Body of pancreas (tissue), 4 donors: ENCODE measurements at regions not wholly inside any gene's neighbourhood (a gene's known extent, or its start where the extent isn't known, plus 50 kb on each side); places are given as distances from the start of the nearest gene placed in this dataset.

Source experiments
- POLR2A ChIP-seq, 3 donors: fragments of 450-650 bp; IDR thresholded peaks; one replicate each; pipeline ENCODE4 v1.6.1; 2016; ENCODE audit warnings: antibody characterized with exemption in 3 of 3, mild to moderate bottlenecking in 2 of 3
- TF ChIP-seq, protein P1 (sequence below), 7 experiments: fragments of 450-650 bp in 4 of 7; fragments of 200-600 bp in 3 of 7; sonication (generic) in 3 of 7; IDR thresholded peaks; one replicate each; pipeline ENCODE4 v1.5.1; 2016 to 2019; ENCODE audit warnings: antibody characterized with exemption in 7 of 7

DNA sequence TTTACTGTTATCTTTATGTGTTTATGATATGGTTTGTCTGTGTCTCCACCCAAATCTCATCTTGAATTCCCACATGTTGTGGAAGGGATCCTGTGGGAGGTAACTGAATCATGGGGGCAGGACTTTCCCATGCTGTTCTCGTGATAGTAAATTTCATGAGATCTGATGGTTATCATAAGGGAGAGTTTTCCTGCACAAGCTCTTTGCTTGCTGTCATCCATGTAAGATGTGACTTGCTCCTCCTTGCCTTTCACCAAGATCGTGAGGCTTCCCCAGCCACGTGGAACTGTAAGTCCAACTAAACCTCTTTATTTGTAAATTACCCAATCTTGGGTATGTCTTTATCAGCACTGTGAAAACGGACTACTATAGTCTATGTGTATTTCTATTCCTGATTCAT lies 539.0 kb downstream of the ARL4A start:
- TF ChIP-seq, protein P1, sequence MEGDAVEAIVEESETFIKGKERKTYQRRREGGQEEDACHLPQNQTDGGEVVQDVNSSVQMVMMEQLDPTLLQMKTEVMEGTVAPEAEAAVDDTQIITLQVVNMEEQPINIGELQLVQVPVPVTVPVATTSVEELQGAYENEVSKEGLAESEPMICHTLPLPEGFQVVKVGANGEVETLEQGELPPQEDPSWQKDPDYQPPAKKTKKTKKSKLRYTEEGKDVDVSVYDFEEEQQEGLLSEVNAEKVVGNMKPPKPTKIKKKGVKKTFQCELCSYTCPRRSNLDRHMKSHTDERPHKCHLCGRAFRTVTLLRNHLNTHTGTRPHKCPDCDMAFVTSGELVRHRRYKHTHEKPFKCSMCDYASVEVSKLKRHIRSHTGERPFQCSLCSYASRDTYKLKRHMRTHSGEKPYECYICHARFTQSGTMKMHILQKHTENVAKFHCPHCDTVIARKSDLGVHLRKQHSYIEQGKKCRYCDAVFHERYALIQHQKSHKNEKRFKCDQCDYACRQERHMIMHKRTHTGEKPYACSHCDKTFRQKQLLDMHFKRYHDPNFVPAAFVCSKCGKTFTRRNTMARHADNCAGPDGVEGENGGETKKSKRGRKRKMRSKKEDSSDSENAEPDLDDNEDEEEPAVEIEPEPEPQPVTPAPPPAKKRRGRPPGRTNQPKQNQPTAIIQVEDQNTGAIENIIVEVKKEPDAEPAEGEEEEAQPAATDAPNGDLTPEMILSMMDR (IDR thresholded peaks at IDR 0.05) = no peak
- no peak for TF ChIP-seq POLR2A (IDR thresholded peaks at IDR 0.05)
